22Rv1 (cell line): ENCODE measurements at regions not wholly inside any gene's neighbourhood (a gene's known extent, or its start where the extent isn't known, plus 50 kb on each side); places are given as distances from the start of the nearest gene placed in this dataset.

Experiments
- CTCF ChIP-seq: fragments of 450-650 bp; IDR thresholded peaks from 2 replicates; pipeline ENCODE4 v1.5.1; 2017; ENCODE audit warnings: mild to moderate bottlenecking
- ZFX ChIP-seq: fragments of 450-650 bp; IDR thresholded peaks from 2 replicates; pipeline ENCODE4 v1.6.1; 2017; ENCODE audit warnings: antibody characterized with exemption, borderline replicate concordance

GRCh38 chr5:135262364-135262763 lies 136.7 kb downstream of the MACROH2A1 start:
- TF ChIP-seq CTCF (no peak), ZFX (no peak)
